ENCODE measurements at regions not wholly inside any gene's neighbourhood (a gene's known extent, or its start where the extent isn't known, plus 50 kb on each side); places are given as distances from the start of the nearest gene placed in this dataset.

GRCh38 chr1:221032204-221032585, 153.0 kb downstream of the HLX start (continued):
- TF ChIP-seq ZBTB40 (IDR thresholded peaks at IDR 0.05) (no peak), ZBTB40 (CRISPR knock-in tag; IDR thresholded peaks at IDR 0.05) (no peak), MYC (CRISPR knock-in tag; IDR thresholded peaks at IDR 0.05; ENCODE audit: borderline replicate concordance) (no peak), SIX4 (CRISPR knock-in tag; IDR thresholded peaks at IDR 0.05) (no peak), ZNF772 (CRISPR knock-in tag; IDR thresholded peaks at IDR 0.05) (no peak), ZBTB43 (CRISPR knock-in tag; conservative IDR thresholded peaks at IDR 0.05) (no peak), ZNF101 (CRISPR knock-in tag; IDR thresholded peaks at IDR 0.05; ENCODE audit: borderline replicate concordance, low read depth) (no peak), PBX3 (CRISPR knock-in tag; IDR thresholded peaks at IDR 0.05; ENCODE audit: borderline replicate concordance) (no peak)

Data from HepG2 (cell line).